ENCODE measurements at regions not wholly inside any gene's neighbourhood (a gene's known extent, or its start where the extent isn't known, plus 50 kb on each side); places are given as distances from the start of the nearest gene placed in this dataset.

DNA sequence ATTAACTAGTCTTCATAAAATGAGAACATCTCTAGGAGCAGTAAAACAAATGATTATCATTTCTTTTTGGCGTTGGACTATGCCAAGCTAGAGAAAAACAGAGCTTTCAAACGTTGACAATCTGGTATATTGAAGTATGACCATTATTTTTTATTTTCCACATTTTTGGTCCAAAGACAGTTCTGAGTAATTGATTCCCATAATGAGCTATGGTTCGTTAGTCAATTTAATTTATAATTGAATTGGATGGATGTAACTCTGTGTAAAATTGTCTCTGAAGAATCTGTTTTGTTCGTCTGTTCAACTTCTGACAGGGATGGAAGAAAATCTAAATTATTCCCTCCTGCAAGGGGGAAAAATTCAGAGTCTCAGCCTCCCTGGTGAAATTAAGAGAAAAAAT lies 234.5 kb downstream of the LMO4 start:
- Histone ChIP-seq H3K4me1 (ENCODE audit: control insufficient read depth, insufficient read depth, low read length) (no peaks in the 10 kb centered on the region), H3K4me3 (ENCODE audit: low read length) (no peak overlapping the region), H3K9me3 (ENCODE audit: control insufficient read depth, low read length) (no peaks in the 10 kb centered on the region), H3K9ac (ENCODE audit: extremely low read depth, low read length, poor library complexity, severe bottlenecking) (no peak overlapping the region), H3K27ac (ENCODE audit: low read depth, low read length) (no peak overlapping the region), H3K27me3 (ENCODE audit: control insufficient read depth, insufficient read depth, low read length, poor library complexity, severe bottlenecking) (no peaks in the 10 kb centered on the region), H3K36me3 (ENCODE audit: control insufficient read depth, insufficient read depth, low read length) (no peaks in the 10 kb centered on the region)
- TF ChIP-seq, protein P1, sequence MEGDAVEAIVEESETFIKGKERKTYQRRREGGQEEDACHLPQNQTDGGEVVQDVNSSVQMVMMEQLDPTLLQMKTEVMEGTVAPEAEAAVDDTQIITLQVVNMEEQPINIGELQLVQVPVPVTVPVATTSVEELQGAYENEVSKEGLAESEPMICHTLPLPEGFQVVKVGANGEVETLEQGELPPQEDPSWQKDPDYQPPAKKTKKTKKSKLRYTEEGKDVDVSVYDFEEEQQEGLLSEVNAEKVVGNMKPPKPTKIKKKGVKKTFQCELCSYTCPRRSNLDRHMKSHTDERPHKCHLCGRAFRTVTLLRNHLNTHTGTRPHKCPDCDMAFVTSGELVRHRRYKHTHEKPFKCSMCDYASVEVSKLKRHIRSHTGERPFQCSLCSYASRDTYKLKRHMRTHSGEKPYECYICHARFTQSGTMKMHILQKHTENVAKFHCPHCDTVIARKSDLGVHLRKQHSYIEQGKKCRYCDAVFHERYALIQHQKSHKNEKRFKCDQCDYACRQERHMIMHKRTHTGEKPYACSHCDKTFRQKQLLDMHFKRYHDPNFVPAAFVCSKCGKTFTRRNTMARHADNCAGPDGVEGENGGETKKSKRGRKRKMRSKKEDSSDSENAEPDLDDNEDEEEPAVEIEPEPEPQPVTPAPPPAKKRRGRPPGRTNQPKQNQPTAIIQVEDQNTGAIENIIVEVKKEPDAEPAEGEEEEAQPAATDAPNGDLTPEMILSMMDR (conservative IDR thresholded peaks at IDR 0.05) = no peak
- Mint-ChIP-seq H3K4me3 (no peak overlapping the region), H3K27me3 (ENCODE audit: insufficient read depth) (no peaks in the 10 kb centered on the region), H3K36me3 (ENCODE audit: low read depth) (no peaks in the 10 kb centered on the region), H3K9me3 (no peaks in the 10 kb centered on the region), H3K27ac (no peak overlapping the region), H3K4me1 (peaks cover 3% of the 10 kb centered on the region)
- 84 to 100% methylated on average over 2 to 4 of the region's 4 CpGs for WGBS, 2 experiments (ENCODE audit: insufficient coverage in 1 of 2, insufficient read length in 1 of 2)
- DNase-seq = no peak

DNA sequence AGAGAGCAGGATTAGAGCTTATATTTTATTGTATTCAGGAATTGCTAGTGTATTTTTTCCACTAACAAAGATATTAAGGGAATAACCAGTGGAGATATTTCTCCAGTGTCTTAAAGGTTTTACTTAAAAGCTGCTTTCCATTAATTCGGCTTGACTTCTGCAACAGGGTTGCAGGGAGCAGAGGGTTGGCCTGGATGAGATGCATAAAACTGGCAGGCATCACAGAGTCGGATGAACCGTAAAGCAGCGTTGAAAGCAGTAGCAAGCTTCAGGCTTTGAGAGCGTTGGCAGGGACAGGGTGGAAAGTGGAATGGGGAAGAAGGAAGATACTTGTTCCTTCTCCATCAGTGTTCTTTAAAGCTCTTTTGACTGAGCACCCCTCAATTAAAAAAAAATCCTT lies 237.2 kb downstream of the LMO4 start:
- peaks cover 3% of the 10 kb centered on the region for H3K4me1 Mint-ChIP-seq
- Histone ChIP-seq H3K27ac (ENCODE audit: low read depth, low read length) (no peak overlapping the region), H3K9me3 (ENCODE audit: control insufficient read depth, low read length) (no peaks in the 10 kb centered on the region), H3K4me1 (ENCODE audit: control insufficient read depth, insufficient read depth, low read length) (no peaks in the 10 kb centered on the region), H3K36me3 (ENCODE audit: control insufficient read depth, insufficient read depth, low read length) (no peaks in the 10 kb centered on the region), H3K4me3 (ENCODE audit: low read length) (no peak overlapping the region), H3K9ac (ENCODE audit: extremely low read depth, low read length, poor library complexity, severe bottlenecking) (no peak overlapping the region), H3K27me3 (ENCODE audit: control insufficient read depth, insufficient read depth, low read length, poor library complexity, severe bottlenecking) (no peaks in the 10 kb centered on the region)
- no peaks in the 10 kb centered on the region for H3K9me3 Mint-ChIP-seq
- no peaks in the 10 kb centered on the region for H3K27me3 Mint-ChIP-seq (ENCODE audit: insufficient read depth)
- WGBS, 2 experiments (ENCODE audit: insufficient coverage in 1 of 2, insufficient read length in 1 of 2) = 91 to 100% methylated on average over 2 to 5 of the region's 5 CpGs
- H3K27ac Mint-ChIP-seq = no peak overlapping the region
- no peak for DNase-seq
- TF ChIP-seq, protein P1 (conservative IDR thresholded peaks at IDR 0.05) = no peak
- H3K4me3 Mint-ChIP-seq = no peak overlapping the region
- no peaks in the 10 kb centered on the region for H3K36me3 Mint-ChIP-seq (ENCODE audit: low read depth)

DNA sequence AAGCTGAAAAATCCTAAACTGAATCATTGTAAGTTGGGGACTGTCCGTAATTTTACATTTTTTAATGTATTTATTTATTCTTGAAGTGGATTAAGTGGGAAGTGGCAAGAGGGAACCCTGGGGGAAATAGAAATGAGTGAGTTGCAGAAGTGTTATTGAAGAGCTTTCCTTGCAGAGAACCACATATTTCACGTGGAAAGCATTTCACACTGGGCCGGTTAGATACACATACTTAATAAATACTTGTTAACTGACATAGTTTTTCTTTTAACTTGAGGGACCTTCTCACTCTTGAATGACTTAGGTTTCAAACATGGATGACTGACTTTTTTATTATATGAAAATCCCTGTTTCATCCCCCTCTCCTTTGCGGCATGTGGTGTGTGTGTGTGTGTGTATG lies 239.3 kb downstream of the LMO4 start:
- Histone ChIP-seq H3K4me1 (ENCODE audit: control insufficient read depth, insufficient read depth, low read length) (no peaks in the 10 kb centered on the region), H3K36me3 (ENCODE audit: control insufficient read depth, insufficient read depth, low read length) (no peaks in the 10 kb centered on the region), H3K9me3 (ENCODE audit: control insufficient read depth, low read length) (no peaks in the 10 kb centered on the region), H3K27me3 (ENCODE audit: control insufficient read depth, insufficient read depth, low read length, poor library complexity, severe bottlenecking) (no peaks in the 10 kb centered on the region), H3K4me3 (ENCODE audit: low read length) (no peak overlapping the region), H3K27ac (ENCODE audit: low read depth, low read length) (no peak overlapping the region), H3K9ac (ENCODE audit: extremely low read depth, low read length, poor library complexity, severe bottlenecking) (no peak overlapping the region)
- no peaks in the 10 kb centered on the region for H3K9me3 Mint-ChIP-seq
- TF ChIP-seq, protein P1 (conservative IDR thresholded peaks at IDR 0.05) = no peak
- no peaks in the 10 kb centered on the region for H3K36me3 Mint-ChIP-seq (ENCODE audit: low read depth)
- no peak for DNase-seq
- no peak overlapping the region for H3K27ac Mint-ChIP-seq
- 87 to 100% methylated on average over 1 to 3 of the region's 4 CpGs for WGBS, 2 experiments (ENCODE audit: insufficient coverage in 1 of 2, insufficient read length in 1 of 2)
- H3K27me3 Mint-ChIP-seq (ENCODE audit: insufficient read depth) = no peaks in the 10 kb centered on the region
- no peak overlapping the region for H3K4me3 Mint-ChIP-seq
- no peaks in the 10 kb centered on the region for H3K4me1 Mint-ChIP-seq
